ENCODE measurements at regions not wholly inside any gene's neighbourhood (a gene's known extent, or its start where the extent isn't known, plus 50 kb on each side); places are given as distances from the start of the nearest gene placed in this dataset.

- no peak for TF ChIP-seq CTCF (IDR thresholded peaks at IDR 0.05; ENCODE audit: low read length, missing control alignments)
- no peak for DNase-seq (ENCODE audit: low read depth)
Measured at GRCh38 chr4:170591076-170591475, 501.3 kb upstream of the AADAT start.

DNA sequence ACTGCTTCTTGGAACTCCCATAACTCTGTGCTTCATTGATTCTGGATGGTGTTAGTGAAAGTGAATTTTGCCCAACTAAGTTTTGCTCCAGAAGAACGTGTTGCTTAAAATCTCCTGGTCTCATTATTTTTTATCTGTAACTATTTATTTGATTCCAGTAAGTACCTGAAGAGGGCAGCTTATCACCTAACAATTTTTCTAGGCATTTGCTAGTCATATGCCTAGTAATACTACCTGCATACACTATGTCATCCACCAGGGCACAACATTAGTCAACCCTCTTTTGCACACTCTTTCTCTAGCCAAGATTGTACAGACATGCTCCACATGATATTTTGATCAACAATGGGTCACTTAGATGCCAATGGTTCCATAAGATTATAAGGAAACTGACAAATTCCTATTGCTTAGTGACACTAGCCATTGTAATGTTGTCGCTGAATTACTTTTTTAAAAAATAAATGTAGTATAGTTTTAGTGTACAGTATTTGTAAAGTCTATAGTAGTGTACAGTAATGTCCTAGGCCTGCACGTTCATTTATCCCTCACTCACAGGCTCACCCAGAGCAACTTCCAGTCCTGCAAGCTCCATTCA lies 499.9 kb upstream of the AADAT start:
- TF ChIP-seq CTCF (IDR thresholded peaks at IDR 0.05; ENCODE audit: low read length, missing control alignments), result no peak
- no peak overlapping the region for H3K4me3 ChIP-seq (replicated peaks; ENCODE audit: low read depth, low read length)
- peak; percentile 22 for DNase-seq (ENCODE audit: low read depth)

More at GRCh38 chr4:170591076-170591475, 501.3 kb upstream of the AADAT start:
- H3K4me3 ChIP-seq (replicated peaks; ENCODE audit: low read depth, low read length), result no peak overlapping the region

DNA sequence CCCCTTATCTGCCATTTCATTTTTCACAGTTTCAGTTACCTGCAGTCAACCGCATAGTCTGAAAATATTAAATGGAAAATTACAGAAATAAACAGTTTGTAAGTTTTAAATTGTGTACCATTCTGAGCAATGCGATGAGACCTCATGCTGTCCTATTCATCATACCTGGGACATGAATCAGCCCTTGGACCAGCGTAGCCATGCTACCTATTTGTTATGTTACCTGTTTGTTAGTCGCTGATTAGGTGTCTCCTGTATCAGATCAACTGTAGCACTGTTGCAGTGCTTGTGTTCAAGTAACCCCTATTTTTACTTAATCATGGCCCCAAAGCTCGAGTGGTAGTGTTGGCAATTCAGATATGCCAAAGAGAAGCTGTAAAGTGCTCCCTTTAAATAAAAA lies 492.2 kb upstream of the AADAT start:
- no peak for TF ChIP-seq CTCF (IDR thresholded peaks at IDR 0.05; ENCODE audit: low read length, missing control alignments)
- no peak for DNase-seq (ENCODE audit: low read depth)
- H3K4me3 ChIP-seq (replicated peaks; ENCODE audit: low read depth, low read length), result no peak overlapping the region

- TF ChIP-seq CTCF (IDR thresholded peaks at IDR 0.05; ENCODE audit: low read length, missing control alignments), result no peak
- H3K4me3 ChIP-seq (replicated peaks; ENCODE audit: low read depth, low read length), result no peak overlapping the region
- DNase-seq (ENCODE audit: low read depth), result no peak
Measured at GRCh38 chr4:170581322-170581721, 491.6 kb upstream of the AADAT start.

- H3K4me3 ChIP-seq (replicated peaks; ENCODE audit: low read depth, low read length), result no peak overlapping the region
- no peak for DNase-seq (ENCODE audit: low read depth)
- no peak for TF ChIP-seq CTCF (IDR thresholded peaks at IDR 0.05; ENCODE audit: low read length, missing control alignments)
Measured at GRCh38 chr4:170580651-170581050, 490.9 kb upstream of the AADAT start.

- no peak overlapping the region for H3K4me3 ChIP-seq (replicated peaks; ENCODE audit: low read depth, low read length)
- DNase-seq (ENCODE audit: low read depth), result no peak
- no peak for TF ChIP-seq CTCF (IDR thresholded peaks at IDR 0.05; ENCODE audit: low read length, missing control alignments)
Measured at GRCh38 chr4:170538821-170539473, 449.2 kb upstream of the AADAT start.

Measured in fibroblast of pulmonary artery (primary cell).